Liver (tissue), 8 donors: ENCODE measurements at regions not wholly inside any gene's neighbourhood (a gene's known extent, or its start where the extent isn't known, plus 50 kb on each side); places are given as distances from the start of the nearest gene placed in this dataset.

ENCODE experiments used
- DNase-seq: peaks from one replicate; pipeline ENCODE4 v3.0.0-alpha.2; 2017; ENCODE audit warnings: low spot score
- H3K27ac ChIP-seq, 2 donors: one replicate each; pipeline ENCODE4 v1.7.0; 2013; ENCODE audit warnings: inconsistent platforms in 2 of 2, low read length in 2 of 2, control low read depth in 1 of 2, low read depth in 1 of 2, mild to moderate bottlenecking in 1 of 2
- H3K27me3 ChIP-seq, 4 donors: one replicate each; pipeline versions ENCODE4 v1.6.1 to v1.7.0; 2013; ENCODE audit warnings: low read length in 3 of 4, inconsistent platforms in 1 of 4, mild to moderate bottlenecking in 1 of 4, moderate library complexity in 1 of 4; ENCODE audit not compliant: control insufficient read depth in 4 of 4, insufficient read depth in 4 of 4
- H3K36me3 ChIP-seq, 4 donors: one replicate each; pipeline versions ENCODE4 v1.6.1 to v1.7.0; 2013; ENCODE audit warnings: low read length in 3 of 4, mild to moderate bottlenecking in 3 of 4, low read depth in 1 of 4, moderate library complexity in 1 of 4; ENCODE audit not compliant: control insufficient read depth in 4 of 4, insufficient read depth in 3 of 4
- H3K4me1 ChIP-seq, 4 donors: one replicate each; pipeline versions ENCODE4 v1.6.1 to v1.7.0; 2013; ENCODE audit warnings: low read length in 3 of 4, mild to moderate bottlenecking in 3 of 4, moderate library complexity in 1 of 4; ENCODE audit not compliant: control insufficient read depth in 4 of 4, insufficient read depth in 4 of 4
- H3K4me3 ChIP-seq, 3 donors: one replicate each; pipeline versions ENCODE4 v1.6.1 to v1.7.0; 2013; ENCODE audit warnings: low read length in 3 of 3, control low read depth in 1 of 3, low read depth in 1 of 3, mild to moderate bottlenecking in 1 of 3
- H3K9ac ChIP-seq, 2 donors: one replicate each; pipeline ENCODE4 v1.7.0; 2013; ENCODE audit warnings: low read length in 2 of 2, mild to moderate bottlenecking in 2 of 2, moderate library complexity in 2 of 2, control low read depth in 1 of 2, low read depth in 1 of 2
- H3K9me3 ChIP-seq, 4 donors: one replicate each; pipeline versions ENCODE4 v1.6.1 to v1.7.0; 2013; ENCODE audit warnings: low read length in 3 of 4; ENCODE audit not compliant: control insufficient read depth in 4 of 4
- EGR1 ChIP-seq, 2 donors: IDR thresholded peaks; 2 replicates each; pipeline ENCODE4 v1.6.1; 2016 to 2018; ENCODE audit warnings: antibody characterized with exemption in 2 of 2, low read depth in 2 of 2
- FOXA1 ChIP-seq: IDR thresholded peaks from 2 replicates; pipeline ENCODE4 v1.6.1; 2016; ENCODE audit warnings: antibody characterized with exemption
- FOXA2 ChIP-seq: IDR thresholded peaks from 2 replicates; pipeline ENCODE4 v1.6.1; 2016; ENCODE audit warnings: antibody characterized with exemption
- GABPA ChIP-seq, 2 donors: IDR thresholded peaks in 1 of 2; conservative IDR thresholded peaks in 1 of 2; 2 replicates each; pipeline ENCODE4 v1.6.1; 2016; ENCODE audit warnings: antibody characterized with exemption in 2 of 2, mild to moderate bottlenecking in 1 of 2, moderate library complexity in 1 of 2
- HNF4A ChIP-seq, 2 donors: conservative IDR thresholded peaks; 2 replicates each; pipeline ENCODE4 v1.6.1; 2016; ENCODE audit warnings: antibody characterized with exemption in 2 of 2, mild to moderate bottlenecking in 2 of 2
- HNF4G ChIP-seq: IDR thresholded peaks from 2 replicates; pipeline ENCODE4 v1.6.1; 2016; ENCODE audit warnings: antibody characterized with exemption
- JUND ChIP-seq, 2 donors: IDR thresholded peaks; 2 replicates each; pipeline ENCODE4 v1.6.1; 2016; ENCODE audit warnings: antibody characterized with exemption in 2 of 2
- NR2F2 ChIP-seq: IDR thresholded peaks from 2 replicates; pipeline ENCODE4 v1.6.1; 2016; ENCODE audit warnings: antibody characterized with exemption
- RAD21 ChIP-seq, 2 donors: IDR thresholded peaks; 2 replicates each; pipeline ENCODE4 v1.6.1; 2016; ENCODE audit warnings: antibody characterized with exemption in 2 of 2, mild to moderate bottlenecking in 2 of 2
- SP1 ChIP-seq: IDR thresholded peaks from 2 replicates; pipeline ENCODE4 v1.6.1; 2018; ENCODE audit warnings: antibody characterized with exemption, mild to moderate bottlenecking
- WGBS: extraction: QIAGEN DNeasy Blood & Tissue Kit; methylation state at CpG from one replicate; pipeline ENCODE4 v1.1.7; 2013; 5-methylcytosine and 5-hydroxymethylcytosine counted together
- TF ChIP-seq, protein P1 (sequence below): IDR thresholded peaks from 2 replicates; pipeline ENCODE4 v1.6.1; 2016; ENCODE audit warnings: antibody characterized with exemption
- TF ChIP-seq, protein P2 (sequence below): fragments of 150-350 bp; IDR thresholded peaks from 2 replicates; pipeline ENCODE4 v1.5.1; 2017; ENCODE audit warnings: improper control_type of control experiment, low read depth, low read length; ENCODE audit not compliant: missing input control
- TF ChIP-seq, protein P3 (sequence below): IDR thresholded peaks from 2 replicates; pipeline ENCODE4 v1.6.1; 2016; ENCODE audit warnings: antibody characterized with exemption
- donor health status: healthy.
- donor health status: healthy.
- donor health status: healthy.
- donor health status: healthy.
- donor health status: healthy.

DNA sequence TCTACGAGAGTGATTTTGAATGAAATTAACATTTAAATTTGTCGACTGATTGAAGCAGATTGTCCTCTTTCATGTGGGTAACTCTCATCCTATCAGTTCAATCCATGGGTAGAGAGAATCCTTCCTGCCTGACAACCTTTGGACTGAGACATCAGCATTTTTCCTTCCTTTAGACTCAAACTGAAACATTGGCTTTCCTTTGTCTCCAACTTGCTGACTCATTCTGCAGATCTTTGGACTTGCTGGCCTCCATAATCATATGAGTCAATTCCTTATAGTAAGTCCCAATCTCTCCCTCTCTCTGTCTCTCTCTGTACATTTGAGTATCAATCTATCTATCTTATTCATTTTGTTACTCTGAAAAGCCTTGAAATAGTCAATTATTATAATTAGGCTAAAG lies 416.7 kb downstream of the LRRIQ3 start:
- no peak overlapping the region for H3K9ac ChIP-seq
- TF ChIP-seq RAD21 (IDR thresholded peaks at IDR 0.05) (no peak), HNF4A (conservative IDR thresholded peaks at IDR 0.05) (no peak), GABPA (IDR thresholded peaks at IDR 0.05 in 1 of 2, conservative IDR thresholded peaks at IDR 0.05 in 1 of 2) (no peak), JUND (IDR thresholded peaks at IDR 0.05) (no peak), HNF4G (no peak), FOXA2 (no peak), NR2F2 (no peak), FOXA1 (no peak), EGR1 (IDR thresholded peaks at IDR 0.05; ENCODE audit: low read depth in 2 of 2) (no peak)
- TF ChIP-seq, protein P1, sequence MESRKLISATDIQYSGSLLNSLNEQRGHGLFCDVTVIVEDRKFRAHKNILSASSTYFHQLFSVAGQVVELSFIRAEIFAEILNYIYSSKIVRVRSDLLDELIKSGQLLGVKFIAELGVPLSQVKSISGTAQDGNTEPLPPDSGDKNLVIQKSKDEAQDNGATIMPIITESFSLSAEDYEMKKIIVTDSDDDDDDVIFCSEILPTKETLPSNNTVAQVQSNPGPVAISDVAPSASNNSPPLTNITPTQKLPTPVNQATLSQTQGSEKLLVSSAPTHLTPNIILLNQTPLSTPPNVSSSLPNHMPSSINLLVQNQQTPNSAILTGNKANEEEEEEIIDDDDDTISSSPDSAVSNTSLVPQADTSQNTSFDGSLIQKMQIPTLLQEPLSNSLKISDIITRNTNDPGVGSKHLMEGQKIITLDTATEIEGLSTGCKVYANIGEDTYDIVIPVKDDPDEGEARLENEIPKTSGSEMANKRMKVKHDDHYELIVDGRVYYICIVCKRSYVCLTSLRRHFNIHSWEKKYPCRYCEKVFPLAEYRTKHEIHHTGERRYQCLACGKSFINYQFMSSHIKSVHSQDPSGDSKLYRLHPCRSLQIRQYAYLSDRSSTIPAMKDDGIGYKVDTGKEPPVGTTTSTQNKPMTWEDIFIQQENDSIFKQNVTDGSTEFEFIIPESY: no peak
- TF ChIP-seq, protein P2, sequence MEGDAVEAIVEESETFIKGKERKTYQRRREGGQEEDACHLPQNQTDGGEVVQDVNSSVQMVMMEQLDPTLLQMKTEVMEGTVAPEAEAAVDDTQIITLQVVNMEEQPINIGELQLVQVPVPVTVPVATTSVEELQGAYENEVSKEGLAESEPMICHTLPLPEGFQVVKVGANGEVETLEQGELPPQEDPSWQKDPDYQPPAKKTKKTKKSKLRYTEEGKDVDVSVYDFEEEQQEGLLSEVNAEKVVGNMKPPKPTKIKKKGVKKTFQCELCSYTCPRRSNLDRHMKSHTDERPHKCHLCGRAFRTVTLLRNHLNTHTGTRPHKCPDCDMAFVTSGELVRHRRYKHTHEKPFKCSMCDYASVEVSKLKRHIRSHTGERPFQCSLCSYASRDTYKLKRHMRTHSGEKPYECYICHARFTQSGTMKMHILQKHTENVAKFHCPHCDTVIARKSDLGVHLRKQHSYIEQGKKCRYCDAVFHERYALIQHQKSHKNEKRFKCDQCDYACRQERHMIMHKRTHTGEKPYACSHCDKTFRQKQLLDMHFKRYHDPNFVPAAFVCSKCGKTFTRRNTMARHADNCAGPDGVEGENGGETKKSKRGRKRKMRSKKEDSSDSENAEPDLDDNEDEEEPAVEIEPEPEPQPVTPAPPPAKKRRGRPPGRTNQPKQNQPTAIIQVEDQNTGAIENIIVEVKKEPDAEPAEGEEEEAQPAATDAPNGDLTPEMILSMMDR: no peak
- TF ChIP-seq, protein P3, sequence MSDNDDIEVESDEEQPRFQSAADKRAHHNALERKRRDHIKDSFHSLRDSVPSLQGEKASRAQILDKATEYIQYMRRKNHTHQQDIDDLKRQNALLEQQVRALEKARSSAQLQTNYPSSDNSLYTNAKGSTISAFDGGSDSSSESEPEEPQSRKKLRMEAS: no peak
- peaks cover 0 to 4% (median 0%) of the 10 kb centered on the region in 4 donors for H3K27me3 ChIP-seq
- WGBS: 84% methylated on average over 2 of the region's 2 CpGs
- H3K36me3 ChIP-seq: no peaks in the 10 kb centered on the region
- H3K4me3 ChIP-seq: no peak overlapping the region
- H3K4me1 ChIP-seq: no peaks in the 10 kb centered on the region
- peaks cover 0 to 2% (median 0%) of the 10 kb centered on the region in 4 donors for H3K9me3 ChIP-seq
- no peak for DNase-seq
- H3K27ac ChIP-seq: no peak overlapping the region

DNA sequence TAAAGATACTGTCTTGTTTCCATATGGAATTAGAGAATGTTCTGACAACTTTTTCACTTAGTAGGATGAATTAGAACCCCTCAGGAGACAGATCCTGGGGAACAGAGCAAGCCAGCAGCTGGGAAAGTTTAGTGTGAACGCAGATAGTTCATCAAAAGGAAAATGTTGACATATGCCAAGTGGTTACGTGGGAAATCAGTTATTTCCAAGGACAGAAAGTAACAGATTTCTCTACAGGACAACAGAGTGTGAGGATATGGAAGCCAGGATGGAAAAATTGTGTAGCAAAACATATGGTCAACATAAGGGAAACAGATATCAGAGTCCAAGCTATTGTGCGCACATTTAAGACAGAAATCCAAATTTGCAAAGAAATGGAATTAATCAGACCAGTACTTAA lies 419.5 kb downstream of the LRRIQ3 start:
- H3K27ac ChIP-seq: no peak overlapping the region
- 63% methylated on average over 3 of the region's 3 CpGs for WGBS
- H3K36me3 ChIP-seq: no peaks in the 10 kb centered on the region
- TF ChIP-seq JUND (IDR thresholded peaks at IDR 0.05): no peak
- TF ChIP-seq NR2F2: no peak
- no peak for TF ChIP-seq SP1
- no peak for TF ChIP-seq GABPA (IDR thresholded peaks at IDR 0.05 in 1 of 2, conservative IDR thresholded peaks at IDR 0.05 in 1 of 2)
- no peak for TF ChIP-seq HNF4A (conservative IDR thresholded peaks at IDR 0.05)
- TF ChIP-seq, protein P2: no peak
- TF ChIP-seq HNF4G: no peak
- no peak for TF ChIP-seq FOXA2
- no peak for TF ChIP-seq RAD21 (IDR thresholded peaks at IDR 0.05)
- H3K4me3 ChIP-seq: no peak overlapping the region
- no peak overlapping the region for H3K9ac ChIP-seq
- H3K9me3 ChIP-seq: peaks cover 0 to 2% (median 0%) of the 10 kb centered on the region in 4 donors
- no peak for DNase-seq
- H3K4me1 ChIP-seq: no peaks in the 10 kb centered on the region
- peaks cover 0 to 5% (median 0%) of the 10 kb centered on the region in 4 donors for H3K27me3 ChIP-seq
